Urothelium cell line (cell line): ENCODE measurements at regions not wholly inside any gene's neighbourhood (a gene's known extent, or its start where the extent isn't known, plus 50 kb on each side); places are given as distances from the start of the nearest gene placed in this dataset.
"Not testable (repeated sequence)": the region's sequence is repeated elsewhere in the genome, so short reads cannot be mapped to it uniquely, and the experiment has no call there.

Experiments
- DNase-seq: peaks from one replicate; pipeline ENCODE4 v3.0.0; 2011; ENCODE audit warnings: low spot score, mixed read lengths
- FAIRE-seq: peaks from 2 replicates; lab custom pipeline; 2011; peaks lifted over from hg19 to GRCh38; lab: Jason Lieb, UNC

DNA sequence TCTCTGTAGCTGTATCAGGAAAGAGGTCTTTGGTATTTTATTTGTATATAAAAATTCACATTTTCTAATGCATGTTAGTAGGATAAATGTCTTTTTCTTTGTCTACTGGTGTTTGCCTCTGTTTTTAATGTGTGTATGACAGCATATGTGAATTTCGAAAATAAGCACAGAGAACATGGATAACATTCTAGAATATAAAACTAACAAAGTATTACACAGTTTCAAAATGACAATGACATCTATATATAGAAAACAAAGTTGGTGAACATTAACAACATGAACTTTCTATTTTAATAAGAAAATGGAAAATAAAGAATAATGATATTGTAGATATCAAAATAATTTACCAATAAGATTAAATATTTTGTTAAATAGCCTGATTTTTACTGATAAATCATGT is 608.0 kb downstream of the COL12A1 start:
- no peak for FAIRE-seq
- no peak for DNase-seq

DNA sequence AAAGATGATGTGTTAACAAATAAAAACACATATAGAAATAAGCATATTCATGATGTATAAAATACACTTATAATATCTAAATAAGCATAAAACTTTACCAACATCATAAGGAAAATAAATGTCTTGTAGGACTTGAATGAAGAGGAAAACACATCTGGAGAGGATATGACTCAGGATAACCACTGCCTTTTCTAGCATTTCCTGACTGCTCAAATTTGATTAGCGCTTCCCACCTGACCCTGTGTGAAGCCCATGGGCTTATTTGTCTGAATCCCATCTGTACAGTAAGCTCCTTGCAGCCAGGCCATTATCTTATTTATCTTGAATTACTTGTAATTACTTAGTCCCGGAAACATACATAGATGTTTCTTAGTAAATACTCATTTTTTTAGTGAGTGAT is 608.6 kb downstream of the COL12A1 start:
- DNase-seq (no peak), FAIRE-seq (no peak)

GRCh38 chr6:74596588-74596987 is 609.3 kb downstream of the COL12A1 start:
- no peak for FAIRE-seq
- no peak for DNase-seq

- not testable (repeated sequence) for DNase-seq, FAIRE-seq
Observed at GRCh38 chr6:74594350-74594749, 611.5 kb downstream of the COL12A1 start.

- FAIRE-seq (no peak), DNase-seq (no peak)
Observed at GRCh38 chr6:74588094-74588832, 617.6 kb downstream of the COL12A1 start.

GRCh38 chr6:74587386-74587785 is 618.5 kb downstream of the COL12A1 start:
- no peak for FAIRE-seq
- no peak for DNase-seq

DNA sequence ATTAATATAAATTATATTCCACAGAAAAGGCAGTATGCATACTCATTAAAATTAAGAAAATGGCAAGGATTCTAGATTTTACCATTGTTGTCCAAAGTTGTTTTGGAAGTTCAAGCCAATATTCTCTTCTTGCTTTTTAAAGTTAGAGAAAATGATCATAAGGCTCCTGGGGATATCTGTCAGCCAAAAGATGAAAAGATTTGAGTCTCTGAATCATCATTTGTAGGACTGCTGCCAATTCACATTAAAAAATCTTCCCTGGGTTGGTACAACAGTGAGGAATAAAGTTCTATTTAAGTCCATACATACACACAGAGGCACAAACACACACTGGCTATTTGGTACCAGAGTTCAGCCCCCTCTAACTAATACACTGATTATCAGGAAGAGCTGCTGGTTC is 620.1 kb downstream of the COL12A1 start:
- FAIRE-seq: no peak
- no peak for DNase-seq

DNA sequence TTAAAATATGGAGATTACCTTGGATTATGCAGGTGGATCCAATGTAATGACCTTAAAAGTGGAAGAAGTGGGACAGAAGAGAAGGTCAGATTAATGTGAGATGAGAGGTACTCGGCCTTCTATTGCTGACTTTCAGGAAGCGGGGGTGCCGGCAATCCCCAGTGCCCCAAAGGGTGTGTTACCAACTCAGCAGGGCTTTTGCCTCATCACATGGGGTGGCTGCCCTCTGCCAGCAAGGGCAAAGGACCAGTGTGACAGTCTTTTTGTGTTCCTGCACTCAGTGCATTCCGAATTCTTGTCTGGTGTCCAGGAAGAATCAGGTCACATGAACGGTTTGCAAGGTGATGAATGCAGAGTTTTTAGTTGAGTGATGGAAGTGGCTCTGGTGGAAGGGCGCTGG is 624.2 kb downstream of the COL12A1 start:
- FAIRE-seq (no peak), DNase-seq (no peak)

GRCh38 chr6:74579794-74580193 is 626.1 kb downstream of the COL12A1 start:
- DNase-seq (no peak), FAIRE-seq (no peak)

DNA sequence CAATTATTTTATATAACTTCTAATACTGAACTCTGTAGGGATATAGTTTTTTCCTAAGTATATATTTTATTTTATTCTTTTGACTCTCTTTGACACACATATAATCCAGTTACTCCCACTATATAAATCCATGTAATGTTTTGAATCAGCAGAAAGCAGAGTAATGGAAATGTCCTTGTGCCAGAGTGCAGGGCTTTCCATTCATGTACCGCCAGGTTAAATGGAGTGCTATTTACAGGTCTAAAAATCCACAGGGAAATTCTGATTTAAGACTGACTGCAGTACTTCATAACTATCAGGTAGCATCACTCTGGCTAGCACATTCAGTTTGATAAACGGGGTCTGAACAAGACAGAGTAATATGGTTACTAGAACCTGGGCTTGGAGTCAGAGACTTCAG is 626.8 kb downstream of the COL12A1 start:
- FAIRE-seq (no peak), DNase-seq (no peak)

- FAIRE-seq (no peak), DNase-seq (no peak)
Observed at GRCh38 chr6:74578339-74578738, 627.5 kb downstream of the COL12A1 start.

- FAIRE-seq: no peak
- no peak for DNase-seq
Observed at GRCh38 chr6:74577619-74578018, 628.2 kb downstream of the COL12A1 start.

- FAIRE-seq (no peak), DNase-seq (peak; percentile 16)
Observed at GRCh38 chr6:74574794-74575193, 631.1 kb downstream of the COL12A1 start.

DNA sequence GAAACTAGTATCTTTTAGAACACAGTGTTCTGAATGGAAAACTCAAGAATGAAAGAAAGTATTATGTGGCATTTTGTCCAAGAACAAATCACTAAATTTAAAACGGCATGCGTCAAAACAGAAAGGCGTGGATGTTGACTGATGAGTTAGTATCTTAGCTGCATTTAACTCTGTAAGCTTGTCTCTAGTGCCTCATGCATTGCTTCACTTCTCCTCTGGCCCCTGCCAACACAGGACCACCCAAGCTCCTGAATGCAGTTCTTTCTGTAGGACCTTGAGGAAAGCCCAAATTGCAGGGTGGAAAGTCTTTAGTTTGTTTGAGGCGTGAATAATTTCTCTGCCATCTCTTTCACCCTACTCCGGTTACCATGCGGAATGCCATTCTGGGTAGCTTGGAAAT is 632.2 kb downstream of the COL12A1 start:
- DNase-seq: no peak
- FAIRE-seq: no peak

- DNase-seq: no peak
- FAIRE-seq: no peak
Observed at GRCh38 chr6:74570044-74570443, 635.8 kb downstream of the COL12A1 start.

- no peak for FAIRE-seq
- no peak for DNase-seq
Observed at GRCh38 chr6:74568861-74569260, 637.0 kb downstream of the COL12A1 start.

GRCh38 chr6:74567923-74568290 is 637.9 kb downstream of the COL12A1 start:
- DNase-seq, FAIRE-seq: not testable (repeated sequence)

- FAIRE-seq: no peak
- no peak for DNase-seq
Observed at GRCh38 chr6:74567281-74567922, 638.5 kb downstream of the COL12A1 start.

DNA sequence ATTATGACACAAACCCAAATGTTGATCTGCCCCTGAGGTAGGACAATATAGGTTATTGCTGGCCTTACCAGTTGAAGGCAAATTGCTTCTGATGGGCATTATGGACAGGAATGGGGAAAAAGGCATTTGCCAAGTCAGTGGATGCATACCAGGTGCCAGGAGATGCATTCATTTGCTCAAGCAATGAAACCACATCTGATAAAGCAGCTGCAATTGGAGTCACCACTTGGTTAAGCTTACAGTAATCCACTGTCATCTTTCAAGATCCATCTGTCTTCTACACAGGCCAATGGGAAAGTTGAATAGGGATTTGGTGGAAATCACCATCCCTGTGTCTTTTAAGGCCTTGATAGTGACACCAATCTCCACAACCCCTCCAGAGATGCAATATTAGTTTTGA is 648.6 kb downstream of the COL12A1 start:
- no peak for FAIRE-seq

DNA sequence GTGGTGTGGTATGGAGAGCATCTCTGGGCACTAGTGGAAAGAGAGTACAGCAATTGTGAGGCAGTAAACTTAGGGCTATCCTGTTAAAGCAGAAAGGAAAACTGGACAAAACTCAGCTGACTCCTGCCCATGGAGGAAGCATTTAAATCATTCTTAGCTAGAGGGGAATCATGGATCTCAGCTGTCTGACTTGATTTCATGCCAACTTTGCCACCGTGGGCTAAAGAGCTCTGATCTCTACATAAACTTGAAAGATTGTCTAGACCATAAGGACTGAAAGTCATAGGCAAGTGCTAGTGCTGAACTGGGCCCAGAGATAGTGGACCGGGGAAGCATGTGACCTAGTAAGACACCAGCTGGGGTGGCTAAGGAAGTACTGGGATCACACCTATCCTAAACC is 651.8 kb downstream of the COL12A1 start:
- FAIRE-seq: no peak
- DNase-seq: no peak

More for the DNA sequence above, 648.6 kb downstream of the COL12A1 start:
- no peak for DNase-seq

GRCh38 chr6:74551896-74552295 is 654.0 kb downstream of the COL12A1 start:
- FAIRE-seq: no peak

GRCh38 chr6:74550821-74551220 is 655.0 kb downstream of the COL12A1 start:
- FAIRE-seq: no peak
- no peak for DNase-seq

More at GRCh38 chr6:74551896-74552295, 654.0 kb downstream of the COL12A1 start:
- DNase-seq: no peak

GRCh38 chr6:74549746-74550145 is 656.1 kb downstream of the COL12A1 start:
- DNase-seq (no peak), FAIRE-seq (no peak)
